WI38 (cell line): ENCODE measurements at regions not wholly inside any gene's neighbourhood (a gene's known extent, or its start where the extent isn't known, plus 50 kb on each side); places are given as distances from the start of the nearest gene placed in this dataset.

Experiments used
- H3K4me3 ChIP-seq: 2 replicates; pipeline ENCODE4 v1.5.1; 2011; ENCODE audit warnings: low read depth, mild to moderate bottlenecking, control low read depth, low read length
- TF ChIP-seq, protein P1 (sequence below): IDR thresholded peaks from 2 replicates; pipeline ENCODE4 v1.5.1; 2012; ENCODE audit warnings: low read depth, mild to moderate bottlenecking, control low read depth, low read length

DNA sequence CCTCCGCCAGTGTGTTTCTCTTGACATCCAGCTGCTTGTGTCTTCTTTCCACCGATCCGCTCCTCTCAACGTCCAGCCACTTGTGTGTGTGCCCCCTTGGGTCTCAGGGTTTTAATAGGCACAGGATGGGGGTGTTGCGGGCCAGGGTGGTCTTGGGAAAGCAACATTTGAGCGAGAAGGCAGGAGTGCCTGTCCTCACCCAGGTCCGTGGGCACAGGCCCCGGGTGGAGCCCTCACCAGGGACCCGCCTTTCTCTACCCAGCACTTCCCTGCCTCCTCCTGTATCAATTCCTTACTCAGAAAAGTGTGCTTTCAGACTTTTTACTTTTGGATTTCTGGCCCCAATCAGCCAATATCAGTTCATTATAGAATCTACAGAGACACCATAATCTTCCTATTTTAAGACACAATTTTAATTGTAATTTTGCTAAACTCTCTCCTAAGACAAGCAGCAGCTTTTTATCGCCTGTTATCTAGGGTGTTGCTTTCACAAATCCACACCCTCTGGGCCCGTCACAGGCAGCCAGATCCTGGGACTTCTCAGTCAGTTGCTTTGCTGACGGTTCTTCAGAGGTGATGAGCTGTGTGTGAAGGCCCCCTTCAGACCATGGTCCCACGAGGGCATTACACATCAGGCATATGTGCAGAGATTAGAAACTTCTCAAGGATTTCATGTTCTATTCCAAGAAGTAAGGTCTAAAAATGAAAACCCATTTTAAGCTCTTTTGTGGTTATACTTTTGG is 96.0 kb upstream of the FHL2 start:
- H3K4me3 ChIP-seq, result no peak overlapping the region
- TF ChIP-seq, protein P1, sequence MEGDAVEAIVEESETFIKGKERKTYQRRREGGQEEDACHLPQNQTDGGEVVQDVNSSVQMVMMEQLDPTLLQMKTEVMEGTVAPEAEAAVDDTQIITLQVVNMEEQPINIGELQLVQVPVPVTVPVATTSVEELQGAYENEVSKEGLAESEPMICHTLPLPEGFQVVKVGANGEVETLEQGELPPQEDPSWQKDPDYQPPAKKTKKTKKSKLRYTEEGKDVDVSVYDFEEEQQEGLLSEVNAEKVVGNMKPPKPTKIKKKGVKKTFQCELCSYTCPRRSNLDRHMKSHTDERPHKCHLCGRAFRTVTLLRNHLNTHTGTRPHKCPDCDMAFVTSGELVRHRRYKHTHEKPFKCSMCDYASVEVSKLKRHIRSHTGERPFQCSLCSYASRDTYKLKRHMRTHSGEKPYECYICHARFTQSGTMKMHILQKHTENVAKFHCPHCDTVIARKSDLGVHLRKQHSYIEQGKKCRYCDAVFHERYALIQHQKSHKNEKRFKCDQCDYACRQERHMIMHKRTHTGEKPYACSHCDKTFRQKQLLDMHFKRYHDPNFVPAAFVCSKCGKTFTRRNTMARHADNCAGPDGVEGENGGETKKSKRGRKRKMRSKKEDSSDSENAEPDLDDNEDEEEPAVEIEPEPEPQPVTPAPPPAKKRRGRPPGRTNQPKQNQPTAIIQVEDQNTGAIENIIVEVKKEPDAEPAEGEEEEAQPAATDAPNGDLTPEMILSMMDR, result no peak

DNA sequence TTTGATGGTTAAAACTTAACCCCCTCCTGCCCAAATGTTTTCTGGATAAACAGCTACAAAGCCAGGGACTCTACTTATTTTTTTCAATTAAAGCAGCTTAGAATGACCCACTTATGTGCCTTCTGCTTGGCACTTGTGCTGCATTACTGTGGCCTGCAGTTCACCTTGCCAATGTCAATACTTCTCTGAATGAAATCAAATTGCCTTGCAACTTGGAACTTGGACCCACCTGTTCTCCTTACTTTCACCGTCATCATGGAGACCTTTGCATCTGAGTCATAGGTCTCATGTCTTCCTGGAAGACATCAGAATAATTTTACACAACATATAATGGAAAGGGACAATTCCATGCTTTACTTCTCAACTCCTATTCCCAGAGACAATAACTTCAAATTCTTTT is 92.1 kb upstream of the FHL2 start:
- no peak overlapping the region for H3K4me3 ChIP-seq
- TF ChIP-seq, protein P1, result no peak

DNA sequence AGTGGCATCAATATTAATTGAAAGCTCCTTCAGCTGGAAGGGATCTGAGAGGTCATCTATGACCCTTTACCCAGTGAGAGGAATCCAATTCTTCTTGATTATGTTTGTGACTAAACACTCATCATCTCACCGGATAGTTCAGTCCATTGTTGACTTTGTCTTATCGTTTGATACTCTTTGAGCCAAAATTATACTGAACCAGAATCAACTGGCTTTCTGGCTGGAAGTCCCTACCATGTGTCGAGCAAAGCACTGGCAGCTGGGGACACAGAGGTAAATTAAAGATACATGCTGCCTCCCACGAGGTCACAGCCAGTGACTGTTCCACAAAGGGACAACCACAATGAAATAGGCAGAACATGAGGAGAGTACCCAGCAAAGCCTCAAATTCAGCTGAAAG is 91.4 kb upstream of the FHL2 start:
- no peak overlapping the region for H3K4me3 ChIP-seq
- TF ChIP-seq, protein P1, result no peak

DNA sequence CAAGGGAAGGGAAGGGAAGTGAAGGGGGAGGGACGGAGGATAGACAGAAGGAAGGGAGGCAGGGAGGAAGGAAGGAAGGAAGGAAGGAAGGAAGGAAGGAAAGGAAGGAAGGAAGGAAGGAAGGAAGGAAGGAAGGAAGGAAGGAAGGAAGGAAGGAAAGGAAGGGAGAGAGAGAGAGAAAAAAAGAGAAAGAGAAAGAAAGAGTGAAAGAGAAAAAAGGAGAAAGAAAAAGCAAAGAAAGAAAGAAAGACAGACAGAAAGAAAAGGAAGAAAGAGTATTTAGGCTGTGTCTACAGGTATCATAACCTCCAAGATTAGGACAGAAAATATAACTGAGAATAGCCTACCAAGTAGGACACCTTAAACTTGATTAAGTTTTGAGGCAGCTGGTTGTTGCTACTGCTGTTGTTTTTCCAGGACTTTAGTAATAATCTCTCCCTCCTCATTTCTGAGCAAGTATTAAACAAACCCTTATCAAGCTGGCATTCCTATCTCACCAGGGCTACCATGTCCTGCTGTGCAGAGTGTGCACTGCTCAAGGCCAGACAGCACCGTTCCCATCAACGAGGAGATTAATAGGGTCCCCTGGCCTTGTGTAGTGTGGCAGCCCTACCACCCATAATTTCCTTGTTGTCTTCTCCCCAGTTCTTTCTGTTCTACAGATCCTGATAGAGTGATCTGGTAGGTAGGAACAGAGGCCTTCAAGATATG is 90.5 kb upstream of the FHL2 start:
- TF ChIP-seq, protein P1, result no peak
- H3K4me3 ChIP-seq, result no peak overlapping the region

DNA sequence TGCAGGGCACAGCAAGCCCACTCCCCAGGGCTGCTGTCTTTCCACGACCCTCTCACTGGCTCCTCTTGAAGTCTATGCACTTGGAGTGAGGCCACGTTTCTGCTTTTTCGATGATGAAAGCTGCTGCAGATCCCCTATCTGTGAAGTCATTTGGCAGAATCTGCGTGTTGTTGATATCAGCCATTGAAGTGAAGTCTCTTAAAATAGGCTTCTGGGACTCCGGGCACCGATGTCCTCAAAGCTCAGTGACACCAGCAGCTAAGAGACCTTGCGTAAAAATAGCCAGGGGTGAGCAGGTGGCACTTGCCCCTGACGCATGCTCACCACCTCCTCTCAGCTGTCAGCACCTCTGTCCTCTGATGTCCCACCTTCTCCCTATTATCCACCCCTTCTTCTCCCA is 89.4 kb upstream of the FHL2 start:
- no peak overlapping the region for H3K4me3 ChIP-seq

DNA sequence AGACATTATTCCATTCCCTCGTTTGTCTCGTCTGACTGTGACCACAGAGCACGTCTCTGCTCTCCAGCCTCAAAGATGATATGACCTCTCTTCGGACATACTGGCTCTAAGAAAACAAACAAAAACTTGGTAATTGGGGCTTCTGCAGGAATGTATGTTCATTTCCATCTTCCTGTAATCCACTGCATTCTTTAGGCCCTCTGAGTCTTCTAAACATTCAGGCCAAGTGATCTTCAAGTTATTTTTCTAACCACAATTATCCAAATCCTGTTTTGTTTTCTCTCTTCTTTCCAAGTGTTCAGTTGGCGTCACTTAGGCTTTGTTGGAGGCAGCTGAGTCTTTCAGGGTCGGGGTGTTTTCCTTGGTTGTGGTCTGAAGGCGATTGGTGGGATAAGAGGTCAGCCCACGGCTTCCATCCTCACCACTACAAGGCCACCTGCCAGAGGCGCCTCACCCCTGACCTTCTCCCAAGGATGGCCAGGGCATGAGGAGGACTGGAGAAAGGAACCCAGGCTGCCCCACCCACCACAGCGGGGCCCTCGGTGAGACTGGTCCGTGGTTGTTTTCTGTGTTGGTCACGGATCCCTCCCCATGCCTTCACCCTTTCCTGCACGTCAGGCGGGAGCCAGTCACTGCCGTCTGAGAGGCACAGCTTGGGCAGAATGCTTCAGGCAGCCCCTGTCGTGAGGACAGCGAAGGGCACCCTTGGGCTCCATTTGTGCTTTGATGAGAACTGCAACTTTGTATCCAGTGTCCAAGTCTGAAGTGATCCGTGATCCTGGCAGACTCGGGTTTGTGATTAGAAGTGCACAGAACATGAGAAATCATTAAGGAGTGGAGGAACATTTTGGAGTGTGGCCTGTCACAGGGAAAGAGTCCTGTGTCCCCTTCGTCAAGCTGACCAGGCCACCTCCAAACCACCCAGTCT is 88.6 kb upstream of the FHL2 start:
- TF ChIP-seq, protein P1, result no peak
- H3K4me3 ChIP-seq, result no peak overlapping the region

More for the DNA sequence above, 89.4 kb upstream of the FHL2 start:
- TF ChIP-seq, protein P1, result no peak

DNA sequence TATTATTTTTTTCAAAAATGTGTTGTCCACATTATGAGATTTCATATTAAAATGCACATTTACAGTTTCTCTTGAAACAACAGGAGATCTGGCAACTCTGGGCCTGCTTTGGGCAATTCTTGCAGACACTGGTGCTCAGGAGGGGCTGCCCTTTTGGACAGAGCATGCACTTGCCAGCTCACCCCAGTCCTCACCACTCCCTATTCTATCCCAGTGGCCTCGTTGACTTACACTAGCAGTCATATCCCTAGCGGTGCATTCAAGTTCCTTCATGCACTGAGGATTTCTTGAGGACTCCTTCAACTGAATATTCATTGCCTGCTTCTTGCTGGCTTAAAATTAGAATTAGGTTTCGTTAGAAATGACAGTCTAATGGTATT is 87.9 kb upstream of the FHL2 start:
- no peak overlapping the region for H3K4me3 ChIP-seq
- TF ChIP-seq, protein P1, result no peak
